Activated T-helper 17 cell treated with anti-CD3 and anti-CD28 coated beads, Interleukin-2, amount 50 U/mL, for 72 hours (primary cell): ENCODE measurements at regions not wholly inside any gene's neighbourhood (a gene's known extent, or its start where the extent isn't known, plus 50 kb on each side); places are given as distances from the start of the nearest gene placed in this dataset.
"Not testable (repeated sequence)": the region's sequence is repeated elsewhere in the genome, so short reads cannot be mapped to it uniquely, and the experiment has no call there.

Experiments used
- ATAC-seq: fragments of 150-1000 bp; cut with Tn5 transposase; replicated peaks from 2 replicates; pipeline ENCODE4 v1.10.0; 2021; ENCODE audit warnings: mild to moderate bottlenecking, moderate library complexity
- H3K27ac Mint-ChIP-seq: one replicate; pipeline ENCODE4 v1.8.0; 2022; ENCODE audit warnings: mixed read lengths
- H3K27me3 Mint-ChIP-seq: one replicate; pipeline ENCODE4 v1.8.0; 2022; ENCODE audit warnings: mixed read lengths
- H3K36me3 Mint-ChIP-seq: one replicate; pipeline ENCODE4 v1.8.0; 2022; ENCODE audit warnings: low read depth, mild to moderate bottlenecking, mixed read lengths
- H3K4me1 Mint-ChIP-seq: one replicate; pipeline ENCODE4 v1.8.0; 2022; ENCODE audit warnings: mixed read lengths
- H3K4me3 Mint-ChIP-seq: one replicate; pipeline ENCODE4 v1.8.0; 2022; ENCODE audit warnings: mild to moderate bottlenecking, mixed read lengths
- H3K9me3 Mint-ChIP-seq: one replicate; pipeline ENCODE4 v1.8.0; 2022; ENCODE audit warnings: mixed read lengths

GRCh38 chr21:35178827-35179226 is 129.7 kb upstream of the RUNX1 start:
- Mint-ChIP-seq H3K27me3 (no peaks in the 10 kb centered on the region), H3K9me3 (peaks cover 9% of the 10 kb centered on the region), H3K4me1 (peaks cover 18% of the 10 kb centered on the region), H3K27ac (peak overlapping the region; percentile 59), H3K36me3 (no peaks in the 10 kb centered on the region), H3K4me3 (peak overlapping the region; percentile 14)
- ATAC-seq, result peak; percentile 99

GRCh38 chr21:35178098-35178497 is 129.0 kb upstream of the RUNX1 start:
- H3K4me1 Mint-ChIP-seq, result peaks cover 22% of the 10 kb centered on the region
- ATAC-seq, result no peak
- no peaks in the 10 kb centered on the region for H3K27me3 Mint-ChIP-seq
- H3K9me3 Mint-ChIP-seq, result peaks cover 9% of the 10 kb centered on the region
- H3K27ac Mint-ChIP-seq, result peak overlapping the region; percentile 59
- no peaks in the 10 kb centered on the region for H3K36me3 Mint-ChIP-seq
- no peak overlapping the region for H3K4me3 Mint-ChIP-seq

- Mint-ChIP-seq H3K36me3 (no peaks in the 10 kb centered on the region), H3K27me3 (no peaks in the 10 kb centered on the region), H3K4me1 (peaks cover 15% of the 10 kb centered on the region), H3K9me3 (peaks cover 4% of the 10 kb centered on the region), H3K4me3 (peak overlapping the region; percentile 2), H3K27ac (no peak overlapping the region)
- peak; percentile 46 for ATAC-seq
These were observed 123.1 kb upstream of the RUNX1 start for GRCh38 chr21:35172231-35172630.

GRCh38 chr21:35171385-35171784 is 122.3 kb upstream of the RUNX1 start:
- Mint-ChIP-seq H3K27ac (no peak overlapping the region), H3K4me3 (no peak overlapping the region), H3K4me1 (peaks cover 15% of the 10 kb centered on the region), H3K36me3 (no peaks in the 10 kb centered on the region), H3K9me3 (peaks cover 4% of the 10 kb centered on the region), H3K27me3 (no peaks in the 10 kb centered on the region)
- no peak for ATAC-seq

- Mint-ChIP-seq H3K36me3 (no peaks in the 10 kb centered on the region), H3K9me3 (peaks cover 4% of the 10 kb centered on the region), H3K4me1 (peaks cover 15% of the 10 kb centered on the region), H3K27me3 (no peaks in the 10 kb centered on the region), H3K27ac (no peak overlapping the region), H3K4me3 (no peak overlapping the region)
- no peak for ATAC-seq
These were observed 121.7 kb upstream of the RUNX1 start for GRCh38 chr21:35170818-35171217.

GRCh38 chr21:35170244-35170643 is 121.1 kb upstream of the RUNX1 start:
- Mint-ChIP-seq H3K9me3 (peaks cover 8% of the 10 kb centered on the region), H3K4me3 (no peak overlapping the region), H3K27me3 (no peaks in the 10 kb centered on the region), H3K36me3 (no peaks in the 10 kb centered on the region), H3K4me1 (peaks cover 15% of the 10 kb centered on the region), H3K27ac (no peak overlapping the region)
- peak; percentile 37 for ATAC-seq

- no peak for ATAC-seq
- Mint-ChIP-seq H3K36me3 (no peaks in the 10 kb centered on the region), H3K27me3 (no peaks in the 10 kb centered on the region), H3K27ac (no peak overlapping the region), H3K4me1 (peaks cover 15% of the 10 kb centered on the region), H3K4me3 (no peak overlapping the region), H3K9me3 (peaks cover 6% of the 10 kb centered on the region)
These were observed 120.5 kb upstream of the RUNX1 start for GRCh38 chr21:35169574-35169973.

- peaks cover 6% of the 10 kb centered on the region for H3K9me3 Mint-ChIP-seq
- H3K4me1 Mint-ChIP-seq, result peaks cover 15% of the 10 kb centered on the region
- H3K27me3 Mint-ChIP-seq, result no peaks in the 10 kb centered on the region
- H3K4me3 Mint-ChIP-seq, result no peak overlapping the region
- H3K36me3 Mint-ChIP-seq, result no peaks in the 10 kb centered on the region
- no peak overlapping the region for H3K27ac Mint-ChIP-seq
- ATAC-seq, result no peak
These were observed 119.6 kb upstream of the RUNX1 start for GRCh38 chr21:35168735-35169134.

GRCh38 chr21:35164971-35165483 is 115.9 kb upstream of the RUNX1 start:
- Mint-ChIP-seq H3K9me3 (peaks cover 11% of the 10 kb centered on the region), H3K27me3 (no peaks in the 10 kb centered on the region), H3K27ac (no peak overlapping the region), H3K4me1 (no peaks in the 10 kb centered on the region), H3K4me3 (no peak overlapping the region), H3K36me3 (no peaks in the 10 kb centered on the region)
- ATAC-seq, result no peak

- Mint-ChIP-seq H3K27me3 (no peaks in the 10 kb centered on the region), H3K36me3 (no peaks in the 10 kb centered on the region), H3K27ac (no peak overlapping the region), H3K4me3 (no peak overlapping the region), H3K9me3 (peaks cover 11% of the 10 kb centered on the region), H3K4me1 (no peaks in the 10 kb centered on the region)
- ATAC-seq, result no peak
These were observed 115.3 kb upstream of the RUNX1 start for GRCh38 chr21:35164380-35164779.

- H3K27me3 Mint-ChIP-seq, result no peaks in the 10 kb centered on the region
- H3K4me1 Mint-ChIP-seq, result no peaks in the 10 kb centered on the region
- H3K4me3 Mint-ChIP-seq, result no peak overlapping the region
- ATAC-seq, result no peak
- H3K27ac Mint-ChIP-seq, result no peak overlapping the region
- peaks cover 14% of the 10 kb centered on the region for H3K9me3 Mint-ChIP-seq
- no peaks in the 10 kb centered on the region for H3K36me3 Mint-ChIP-seq
These were observed 114.3 kb upstream of the RUNX1 start for GRCh38 chr21:35163411-35163810.

GRCh38 chr21:35162831-35163230 is 113.7 kb upstream of the RUNX1 start:
- H3K9me3 Mint-ChIP-seq, result peaks cover 14% of the 10 kb centered on the region
- H3K4me1 Mint-ChIP-seq, result no peaks in the 10 kb centered on the region

GRCh38 chr21:35159881-35160280 is 110.8 kb upstream of the RUNX1 start:
- Mint-ChIP-seq H3K27me3 (no peaks in the 10 kb centered on the region), H3K4me1 (no peaks in the 10 kb centered on the region), H3K9me3 (peaks cover 8% of the 10 kb centered on the region), H3K27ac (no peak overlapping the region), H3K4me3 (no peak overlapping the region), H3K36me3 (no peaks in the 10 kb centered on the region)
- ATAC-seq, result no peak

More at GRCh38 chr21:35162831-35163230, 113.7 kb upstream of the RUNX1 start:
- no peak for ATAC-seq
- no peak overlapping the region for H3K27ac Mint-ChIP-seq
- no peaks in the 10 kb centered on the region for H3K27me3 Mint-ChIP-seq
- H3K4me3 Mint-ChIP-seq, result no peak overlapping the region
- no peaks in the 10 kb centered on the region for H3K36me3 Mint-ChIP-seq

GRCh38 chr21:35157374-35157773 is 108.3 kb upstream of the RUNX1 start:
- not testable (repeated sequence) for H3K4me3 Mint-ChIP-seq, H3K27me3 Mint-ChIP-seq, H3K36me3 Mint-ChIP-seq, H3K9me3 Mint-ChIP-seq, ATAC-seq, H3K27ac Mint-ChIP-seq, H3K4me1 Mint-ChIP-seq

GRCh38 chr21:35156293-35157278 is 107.5 kb upstream of the RUNX1 start:
- Mint-ChIP-seq H3K4me1 (peaks cover 6% of the 10 kb centered on the region), H3K9me3 (peaks cover 3% of the 10 kb centered on the region), H3K36me3 (no peaks in the 10 kb centered on the region), H3K27ac (no peak overlapping the region), H3K27me3 (no peaks in the 10 kb centered on the region), H3K4me3 (no peak overlapping the region)
- no peak for ATAC-seq
